Kidney (tissue), 13 donors: ENCODE measurements at regions not wholly inside any gene's neighbourhood (a gene's known extent, or its start where the extent isn't known, plus 50 kb on each side); places are given as distances from the start of the nearest gene placed in this dataset.

ENCODE experiments used
- DNase-seq, 5 donors: peaks; one replicate each; pipeline ENCODE4 v3.0.0-alpha.2; 2013 to 2020
- FAIRE-seq: peaks from 2 replicates; lab custom pipeline; 2012; peaks lifted over from hg19 to GRCh38; lab: Jason Lieb, UNC
- H3K27ac ChIP-seq, 2 donors: one replicate each; pipeline ENCODE4 v1.7.0; 2013; ENCODE audit warnings: low read depth in 2 of 2, low read length in 2 of 2, inconsistent platforms in 1 of 2
- H3K27me3 ChIP-seq: one replicate; pipeline ENCODE4 v1.7.1; 2013; ENCODE audit warnings: low read length, inconsistent platforms; ENCODE audit not compliant: control insufficient read depth, insufficient read depth
- H3K36me3 ChIP-seq, 3 donors: one replicate each; pipeline versions ENCODE4 v1.7.0 to v1.7.1; 2013; ENCODE audit warnings: low read length in 3 of 3, control low read depth in 1 of 3, inconsistent platforms in 1 of 3; ENCODE audit not compliant: insufficient read depth in 3 of 3, control insufficient read depth in 2 of 3
- H3K4me1 ChIP-seq, 3 donors: one replicate each; pipeline versions ENCODE4 v1.7.0 to v1.7.1; 2013; ENCODE audit warnings: low read length in 3 of 3, inconsistent platforms in 1 of 3, low read depth in 1 of 3; ENCODE audit not compliant: control insufficient read depth in 2 of 3, insufficient read depth in 2 of 3
- H3K4me3 ChIP-seq, 3 donors: one replicate each; pipeline versions ENCODE4 v1.7.0 to v1.8.1; 2013; ENCODE audit warnings: low read length in 3 of 3, control low read depth in 1 of 3, inconsistent platforms in 1 of 3
- H3K9ac ChIP-seq, 3 donors: one replicate each; pipeline versions ENCODE4 v1.7.0 to v1.7.1; 2013; ENCODE audit warnings: low read length in 3 of 3, control low read depth in 1 of 3, inconsistent platforms in 1 of 3
- H3K9me3 ChIP-seq, 3 donors: one replicate each; pipeline versions ENCODE4 v1.7.0 to v1.7.1; 2013; ENCODE audit warnings: low read length in 3 of 3, control low read depth in 1 of 3, inconsistent platforms in 1 of 3; ENCODE audit not compliant: control insufficient read depth in 2 of 3, insufficient read depth in 1 of 3
- CTCF ChIP-seq: IDR thresholded peaks from 3 replicates; pipeline ENCODE4 v1.5.1; 2012; ENCODE audit warnings: mild to moderate bottlenecking, moderate library complexity, borderline replicate concordance; ENCODE audit not compliant: insufficient read depth; ENCODE audit errors: extremely low read depth
- intact Hi-C: fragments of 100-400 bp; cut with DNase I; formaldehyde crosslinking; loops from one replicate; pipeline ENCODE4 v1.11.1; 2022
- donor health status: control.
- donor health status: control.
- donor health status: control.
- donor health status: control.
- donor health status: control.
- donor health status: DM: yes; HTN: yes; CAD: no.
- donor health status: Normal renal cell carcinoma (clear cell type).

DNA sequence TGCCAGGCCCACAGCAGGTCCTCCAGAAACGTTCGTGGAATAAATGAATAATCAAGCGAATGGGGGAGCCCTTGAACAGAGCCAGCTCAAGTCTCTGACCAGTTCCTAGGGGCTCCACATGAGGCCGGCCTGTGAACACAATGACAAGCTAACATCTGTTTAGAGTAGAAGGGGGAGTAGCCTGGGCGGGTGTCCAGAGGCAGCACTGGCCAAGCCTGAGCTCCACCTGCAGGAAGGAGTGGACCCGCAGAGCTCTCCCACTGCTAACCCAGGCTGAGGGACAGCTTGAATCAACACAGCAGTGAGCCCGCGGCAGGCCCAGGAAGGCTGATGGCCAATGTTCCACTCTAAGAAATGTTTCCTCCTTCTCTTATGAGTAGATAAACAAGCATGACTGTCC is 234.8 kb upstream of the RAB6C start:
- no peak for TF ChIP-seq CTCF
- intact Hi-C loops, result no loop called here
- no peak overlapping the region for H3K4me3 ChIP-seq
- no peak overlapping the region for H3K27ac ChIP-seq
- no peaks in the 10 kb centered on the region for H3K27me3 ChIP-seq
- H3K9ac ChIP-seq, result no peak overlapping the region
- no peaks in the 10 kb centered on the region for H3K9me3 ChIP-seq
- no peaks in the 10 kb centered on the region for H3K36me3 ChIP-seq
- peak in 2 of 5 donors; percentile 48 to 83 for DNase-seq
- no peaks in the 10 kb centered on the region for H3K4me1 ChIP-seq
- no peak for FAIRE-seq

DNA sequence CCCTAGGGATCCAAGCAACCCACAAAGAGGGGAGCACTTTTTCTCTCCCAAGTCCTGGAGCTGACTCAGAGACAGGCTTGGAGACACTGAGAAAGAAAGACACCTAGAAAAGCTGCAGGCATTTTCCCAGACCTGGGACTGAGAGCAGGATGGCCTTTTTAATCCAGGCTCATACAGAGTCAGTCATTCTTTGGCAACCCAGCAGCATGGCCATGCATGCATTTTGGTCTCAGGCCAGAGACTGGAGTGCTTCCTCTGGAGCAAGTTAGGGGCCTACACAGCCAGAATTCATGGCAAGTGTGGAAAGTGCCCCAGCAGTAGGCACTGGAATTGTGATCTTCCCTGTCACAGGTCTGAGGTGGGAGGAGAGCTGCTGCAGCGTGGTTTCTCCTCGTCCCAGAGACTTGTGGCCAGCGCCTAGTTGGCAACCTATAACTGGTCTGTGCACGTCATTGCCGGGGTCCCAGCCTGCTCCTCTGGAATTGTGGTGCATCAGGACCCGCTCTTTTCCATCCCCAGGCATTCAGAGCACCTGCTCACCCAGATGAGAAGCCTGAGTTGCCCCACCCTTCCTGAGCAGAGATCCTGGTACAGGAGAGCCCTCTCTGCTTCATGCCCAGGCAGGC is 231.9 kb upstream of the RAB6C start:
- Histone ChIP-seq H3K9me3 (peaks cover 0 to 3% (median 0%) of the 10 kb centered on the region in 3 donors), H3K36me3 (no peaks in the 10 kb centered on the region), H3K27me3 (no peaks in the 10 kb centered on the region), H3K4me1 (no peaks in the 10 kb centered on the region), H3K4me3 (no peak overlapping the region), H3K9ac (no peak overlapping the region), H3K27ac (no peak overlapping the region)
- intact Hi-C loops, result no loop called here
- no peak for DNase-seq
- TF ChIP-seq CTCF, result no peak
- no peak for FAIRE-seq

DNA sequence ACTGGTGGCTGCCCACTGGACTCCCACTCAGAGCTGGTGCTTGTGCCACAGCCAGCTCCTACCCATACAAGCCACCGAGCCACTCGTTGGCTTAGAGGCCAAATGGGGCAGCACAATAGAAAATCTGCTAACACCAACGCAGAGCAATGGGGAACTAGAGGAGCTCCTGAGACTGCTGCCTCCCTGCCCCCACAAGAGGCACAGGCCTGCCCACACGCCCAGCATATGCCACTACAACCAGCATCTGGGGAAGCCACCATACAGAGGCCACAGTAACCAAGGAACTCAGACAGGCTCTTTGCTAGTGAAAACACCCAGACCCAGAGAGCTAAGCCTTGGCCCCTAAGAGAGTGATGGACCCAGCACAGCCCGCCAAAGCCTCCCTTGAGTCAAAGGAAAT is 231.2 kb upstream of the RAB6C start:
- intact Hi-C loops, result no loop called here

More for the DNA sequence above, 231.2 kb upstream of the RAB6C start:
- H3K4me3 ChIP-seq, result no peak overlapping the region
- no peak overlapping the region for H3K27ac ChIP-seq
- H3K36me3 ChIP-seq, result no peaks in the 10 kb centered on the region
- DNase-seq, result no peak
- FAIRE-seq, result no peak
- peaks cover 0 to 3% (median 0%) of the 10 kb centered on the region in 3 donors for H3K9me3 ChIP-seq
- no peak overlapping the region for H3K9ac ChIP-seq
- no peaks in the 10 kb centered on the region for H3K27me3 ChIP-seq
- no peak for TF ChIP-seq CTCF
- H3K4me1 ChIP-seq, result no peaks in the 10 kb centered on the region
